ENCODE measurements at regions not wholly inside any gene's neighbourhood (a gene's known extent, or its start where the extent isn't known, plus 50 kb on each side); places are given as distances from the start of the nearest gene placed in this dataset.

DNA sequence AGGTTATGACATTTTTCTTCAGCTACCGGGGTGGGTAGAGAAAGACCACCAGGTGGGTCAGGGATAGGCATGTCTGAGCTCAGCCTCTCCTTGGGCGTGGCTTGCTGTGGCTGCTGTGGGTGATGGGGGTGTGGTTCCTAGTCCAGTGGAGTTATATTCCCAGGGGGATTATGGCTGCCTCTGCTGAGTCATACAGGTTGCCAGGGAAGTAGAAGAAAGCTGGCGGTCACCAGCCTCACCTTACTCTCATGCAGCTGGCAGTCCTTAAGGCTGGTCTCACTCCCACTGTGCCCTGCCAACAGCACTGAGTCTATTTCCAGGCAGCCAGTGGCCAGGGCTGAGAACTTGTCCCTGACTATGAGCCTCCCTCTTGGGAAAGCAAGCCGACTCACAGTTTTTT lies 130.0 kb downstream of the SCP2D1 start:
- Histone ChIP-seq H2AFZ (no peak overlapping the region), H3K79me2 (no peaks in the 10 kb centered on the region), H3K9me3 (ENCODE audit: control insufficient read depth, low read length) (no peaks in the 10 kb centered on the region), H3K4me3 (ENCODE audit: low read depth, low read length) (no peak overlapping the region), H3K36me3 (ENCODE audit: control insufficient read depth, insufficient read depth, low read length) (no peaks in the 10 kb centered on the region), H3K4me2 (ENCODE audit: low read length) (no peak overlapping the region), H3K4me1 (peaks cover 11% of the 10 kb centered on the region), H3K9ac (no peak overlapping the region), H3K27me3 (ENCODE audit: control insufficient read depth, insufficient read depth, low read length) (no peaks in the 10 kb centered on the region), H3K27ac (no peak overlapping the region)
- TF ChIP-seq, protein P1, sequence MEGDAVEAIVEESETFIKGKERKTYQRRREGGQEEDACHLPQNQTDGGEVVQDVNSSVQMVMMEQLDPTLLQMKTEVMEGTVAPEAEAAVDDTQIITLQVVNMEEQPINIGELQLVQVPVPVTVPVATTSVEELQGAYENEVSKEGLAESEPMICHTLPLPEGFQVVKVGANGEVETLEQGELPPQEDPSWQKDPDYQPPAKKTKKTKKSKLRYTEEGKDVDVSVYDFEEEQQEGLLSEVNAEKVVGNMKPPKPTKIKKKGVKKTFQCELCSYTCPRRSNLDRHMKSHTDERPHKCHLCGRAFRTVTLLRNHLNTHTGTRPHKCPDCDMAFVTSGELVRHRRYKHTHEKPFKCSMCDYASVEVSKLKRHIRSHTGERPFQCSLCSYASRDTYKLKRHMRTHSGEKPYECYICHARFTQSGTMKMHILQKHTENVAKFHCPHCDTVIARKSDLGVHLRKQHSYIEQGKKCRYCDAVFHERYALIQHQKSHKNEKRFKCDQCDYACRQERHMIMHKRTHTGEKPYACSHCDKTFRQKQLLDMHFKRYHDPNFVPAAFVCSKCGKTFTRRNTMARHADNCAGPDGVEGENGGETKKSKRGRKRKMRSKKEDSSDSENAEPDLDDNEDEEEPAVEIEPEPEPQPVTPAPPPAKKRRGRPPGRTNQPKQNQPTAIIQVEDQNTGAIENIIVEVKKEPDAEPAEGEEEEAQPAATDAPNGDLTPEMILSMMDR (IDR thresholded peaks at IDR 0.05), result no peak

GRCh38 chr20:18956890-18957289 lies 143.3 kb downstream of the SCP2D1 start:
- Histone ChIP-seq H3K79me2 (no peaks in the 10 kb centered on the region), H3K27ac (no peak overlapping the region), H3K27me3 (ENCODE audit: control insufficient read depth, insufficient read depth, low read length) (no peaks in the 10 kb centered on the region), H3K9me3 (ENCODE audit: control insufficient read depth, low read length) (no peaks in the 10 kb centered on the region), H3K4me1 (peaks cover 3% of the 10 kb centered on the region), H3K36me3 (ENCODE audit: control insufficient read depth, insufficient read depth, low read length) (no peaks in the 10 kb centered on the region), H3K4me3 (ENCODE audit: low read depth, low read length) (no peak overlapping the region), H3K9ac (no peak overlapping the region), H3K4me2 (ENCODE audit: low read length) (no peak overlapping the region), H2AFZ (no peak overlapping the region)
- TF ChIP-seq, protein P1 (IDR thresholded peaks at IDR 0.05), result no peak

GRCh38 chr20:18957328-18957727 lies 143.7 kb downstream of the SCP2D1 start:
- Histone ChIP-seq H3K4me1 (peaks cover 3% of the 10 kb centered on the region), H3K79me2 (no peaks in the 10 kb centered on the region), H2AFZ (no peak overlapping the region), H3K4me3 (ENCODE audit: low read depth, low read length) (no peak overlapping the region), H3K4me2 (ENCODE audit: low read length) (no peak overlapping the region), H3K9me3 (ENCODE audit: control insufficient read depth, low read length) (no peaks in the 10 kb centered on the region), H3K9ac (no peak overlapping the region), H3K27ac (no peak overlapping the region), H3K27me3 (ENCODE audit: control insufficient read depth, insufficient read depth, low read length) (no peaks in the 10 kb centered on the region), H3K36me3 (ENCODE audit: control insufficient read depth, insufficient read depth, low read length) (no peaks in the 10 kb centered on the region)
- TF ChIP-seq, protein P1 (IDR thresholded peaks at IDR 0.05), result no peak

DNA sequence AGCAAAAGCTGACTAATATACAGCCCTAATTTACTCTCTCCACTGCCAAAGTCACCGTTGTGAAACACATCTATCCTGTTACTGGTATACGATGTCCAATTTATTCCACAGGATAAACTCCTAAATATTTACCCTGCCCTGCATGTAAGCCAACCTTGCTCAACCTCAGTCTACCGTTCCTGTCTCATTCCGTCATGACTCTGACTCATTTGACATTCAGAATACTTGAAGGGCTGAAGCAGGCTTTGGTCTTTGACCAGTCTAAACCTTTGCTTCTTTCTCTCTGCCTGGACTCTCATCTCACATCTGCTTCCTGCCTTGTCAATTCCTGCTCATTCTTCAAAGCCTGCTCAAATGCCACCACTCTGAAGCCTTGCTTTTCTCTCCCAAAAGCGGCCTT lies 157.5 kb downstream of the SCP2D1 start:
- no peak overlapping the region for H3K9ac ChIP-seq
- H3K27ac ChIP-seq, result no peak overlapping the region
- no peaks in the 10 kb centered on the region for H3K79me2 ChIP-seq
- no peak overlapping the region for H3K4me3 ChIP-seq (ENCODE audit: low read depth, low read length)
- no peaks in the 10 kb centered on the region for H3K36me3 ChIP-seq (ENCODE audit: control insufficient read depth, insufficient read depth, low read length)
- no peak overlapping the region for H3K4me2 ChIP-seq (ENCODE audit: low read length)
- TF ChIP-seq, protein P1 (IDR thresholded peaks at IDR 0.05), result no peak
- H3K9me3 ChIP-seq (ENCODE audit: control insufficient read depth, low read length), result no peaks in the 10 kb centered on the region
- H2AFZ ChIP-seq, result no peak overlapping the region
- peaks cover 17% of the 10 kb centered on the region for H3K4me1 ChIP-seq
- H3K27me3 ChIP-seq (ENCODE audit: control insufficient read depth, insufficient read depth, low read length), result no peaks in the 10 kb centered on the region

- Histone ChIP-seq H3K79me2 (no peaks in the 10 kb centered on the region), H3K27me3 (ENCODE audit: control insufficient read depth, insufficient read depth, low read length) (no peaks in the 10 kb centered on the region), H3K9ac (no peak overlapping the region), H2AFZ (no peak overlapping the region), H3K4me1 (peaks cover 17% of the 10 kb centered on the region), H3K36me3 (ENCODE audit: control insufficient read depth, insufficient read depth, low read length) (no peaks in the 10 kb centered on the region), H3K9me3 (ENCODE audit: control insufficient read depth, low read length) (no peaks in the 10 kb centered on the region), H3K4me2 (ENCODE audit: low read length) (no peak overlapping the region), H3K4me3 (ENCODE audit: low read depth, low read length) (no peak overlapping the region), H3K27ac (no peak overlapping the region)
- TF ChIP-seq, protein P1 (IDR thresholded peaks at IDR 0.05), result no peak
Measured at GRCh38 chr20:18971574-18971973, 158.0 kb downstream of the SCP2D1 start.
